ENCODE measurements at regions not wholly inside any gene's neighbourhood (a gene's known extent, or its start where the extent isn't known, plus 50 kb on each side); places are given as distances from the start of the nearest gene placed in this dataset.

DNA sequence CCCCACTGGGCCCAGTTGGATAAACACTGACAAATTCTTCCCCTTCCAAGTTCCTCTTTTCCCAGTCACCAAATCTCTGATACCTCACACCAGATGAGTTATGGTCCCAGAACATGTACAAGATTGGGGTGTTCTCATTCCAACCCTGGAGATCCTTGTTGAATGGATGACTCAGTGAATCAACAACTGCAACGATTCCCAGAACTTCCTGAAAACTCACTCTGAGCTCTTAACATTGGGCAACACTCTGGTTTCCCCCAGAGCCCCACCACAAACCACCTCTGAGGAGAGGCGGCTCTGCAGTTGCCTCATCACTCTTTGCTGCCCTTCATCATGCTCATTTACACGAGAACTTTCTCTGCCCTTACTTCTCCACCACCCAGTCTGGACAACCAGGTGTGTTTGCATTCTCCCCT lies 115.2 kb downstream of the MRPL14 start (continued):
- TF ChIP-seq, protein P1, sequence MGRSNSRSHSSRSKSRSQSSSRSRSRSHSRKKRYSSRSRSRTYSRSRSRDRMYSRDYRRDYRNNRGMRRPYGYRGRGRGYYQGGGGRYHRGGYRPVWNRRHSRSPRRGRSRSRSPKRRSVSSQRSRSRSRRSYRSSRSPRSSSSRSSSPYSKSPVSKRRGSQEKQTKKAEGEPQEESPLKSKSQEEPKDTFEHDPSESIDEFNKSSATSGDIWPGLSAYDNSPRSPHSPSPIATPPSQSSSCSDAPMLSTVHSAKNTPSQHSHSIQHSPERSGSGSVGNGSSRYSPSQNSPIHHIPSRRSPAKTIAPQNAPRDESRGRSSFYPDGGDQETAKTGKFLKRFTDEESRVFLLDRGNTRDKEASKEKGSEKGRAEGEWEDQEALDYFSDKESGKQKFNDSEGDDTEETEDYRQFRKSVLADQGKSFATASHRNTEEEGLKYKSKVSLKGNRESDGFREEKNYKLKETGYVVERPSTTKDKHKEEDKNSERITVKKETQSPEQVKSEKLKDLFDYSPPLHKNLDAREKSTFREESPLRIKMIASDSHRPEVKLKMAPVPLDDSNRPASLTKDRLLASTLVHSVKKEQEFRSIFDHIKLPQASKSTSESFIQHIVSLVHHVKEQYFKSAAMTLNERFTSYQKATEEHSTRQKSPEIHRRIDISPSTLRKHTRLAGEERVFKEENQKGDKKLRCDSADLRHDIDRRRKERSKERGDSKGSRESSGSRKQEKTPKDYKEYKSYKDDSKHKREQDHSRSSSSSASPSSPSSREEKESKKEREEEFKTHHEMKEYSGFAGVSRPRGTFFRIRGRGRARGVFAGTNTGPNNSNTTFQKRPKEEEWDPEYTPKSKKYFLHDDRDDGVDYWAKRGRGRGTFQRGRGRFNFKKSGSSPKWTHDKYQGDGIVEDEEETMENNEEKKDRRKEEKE (IDR thresholded peaks at IDR 0.05; ENCODE audit: borderline replicate concordance in 1 of 2, control insufficient read depth in 1 of 2, low read depth in 2 of 2, low read length in 1 of 2) = no peak
- no peak for TF ChIP-seq GTF2F1 (IDR thresholded peaks at IDR 0.05; ENCODE audit: low read depth, low read length)
- peak in 1 of 2 experiments; percentile 72; a peak in 3 of 4 replicates for TF ChIP-seq KDM1A (IDR thresholded peaks at IDR 0.05)
- TF ChIP-seq NBN (IDR thresholded peaks at IDR 0.05; ENCODE audit: low read depth) = peak; percentile 50; the same call in 1 of the 2 replicates
- TF ChIP-seq GATAD2A (IDR thresholded peaks at IDR 0.05) = peak; percentile 45; the same call in 1 of the 2 replicates
- TF ChIP-seq MAFK (IDR thresholded peaks at IDR 0.05; ENCODE audit: low read length) = peak; percentile 46; the same call in 1 of the 2 replicates
- peak; percentile 73; the same call in 1 of the 2 replicates for TF ChIP-seq SMARCC2 (IDR thresholded peaks at IDR 0.05; ENCODE audit: low read depth)
- peak; percentile 79; the same call in 1 of the 2 replicates for TF ChIP-seq HDAC2 (IDR thresholded peaks at IDR 0.05)
- TF ChIP-seq SMARCE1 (IDR thresholded peaks at IDR 0.05) = peak; percentile 97
- TF ChIP-seq SPI1 (IDR thresholded peaks at IDR 0.05; ENCODE audit: borderline replicate concordance, low read depth, low read length) = peak; percentile 84
- TF ChIP-seq NFE2 (IDR thresholded peaks at IDR 0.05; ENCODE audit: low read depth) = peak; percentile 76
- peak; percentile 92 for TF ChIP-seq ATF3 (IDR thresholded peaks at IDR 0.05)
- no peak for TF ChIP-seq ATF3 (CRISPR knock-in tag; conservative IDR thresholded peaks at IDR 0.05)
- TF ChIP-seq ARID1B (IDR thresholded peaks at IDR 0.05) = peak; percentile 87

Measured in K562 (cell line).